ENCODE measurements at regions not wholly inside any gene's neighbourhood (a gene's known extent, or its start where the extent isn't known, plus 50 kb on each side); places are given as distances from the start of the nearest gene placed in this dataset.

DNA sequence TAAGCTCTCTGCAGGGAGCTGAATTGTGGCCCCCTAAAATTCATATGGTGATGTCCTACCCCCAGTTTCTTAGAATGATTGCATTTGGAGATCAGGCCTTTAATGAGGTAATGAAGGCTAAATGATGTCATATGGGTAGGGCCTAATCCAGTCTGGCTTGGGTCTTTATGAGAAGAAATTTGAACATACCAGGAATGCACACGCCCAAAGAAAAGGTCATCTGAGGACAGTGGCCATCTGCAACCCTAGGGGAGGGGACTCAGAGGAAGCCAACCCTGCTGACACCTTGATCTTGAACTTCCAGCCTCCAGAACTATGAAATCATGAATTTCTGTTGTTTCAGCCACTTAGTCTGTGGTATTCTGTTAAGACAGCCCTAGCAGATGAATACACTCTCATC is 426.7 kb downstream of the EPHA4 start:
- DNase-seq = no peak

DNA sequence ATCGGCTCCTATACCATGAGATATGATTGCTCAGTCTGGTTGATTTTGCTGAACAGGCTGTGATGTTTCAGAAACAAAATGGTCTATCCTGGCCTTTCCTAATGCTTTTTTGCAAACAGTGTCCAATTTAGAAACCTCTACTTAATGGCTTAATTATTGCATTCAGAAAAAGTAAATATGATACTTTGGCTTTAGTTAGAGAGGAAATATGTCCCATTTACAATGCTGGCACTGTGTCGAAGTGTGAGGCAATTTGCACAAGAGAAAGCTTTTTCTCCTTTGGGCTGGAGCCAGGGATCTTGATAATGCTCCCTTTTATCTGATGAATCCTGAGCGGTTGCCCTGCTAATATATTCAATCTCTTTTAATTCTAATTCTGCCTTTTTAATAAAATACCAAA is 418.9 kb downstream of the EPHA4 start:
- DNase-seq = no peak

DNA sequence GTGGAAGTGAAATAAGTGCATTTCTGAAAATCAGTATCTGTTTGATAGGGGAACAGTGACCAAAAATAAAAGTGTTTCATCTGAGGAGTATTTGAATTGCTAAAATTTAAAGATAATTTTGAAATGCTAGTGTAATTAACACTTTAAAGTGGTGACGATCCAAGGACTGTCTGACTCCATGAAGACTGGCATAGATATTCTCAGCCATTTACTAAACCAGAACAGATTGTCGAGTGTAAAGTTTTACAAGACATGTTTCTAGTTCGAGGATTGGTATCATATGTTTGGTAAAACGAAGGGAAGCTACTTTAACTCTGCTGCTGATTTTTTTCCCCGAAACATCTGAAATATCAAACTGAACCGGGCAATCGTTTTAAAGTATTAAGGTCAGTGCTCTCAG is 417.9 kb downstream of the EPHA4 start:
- DNase-seq = no peak

GRCh38 chr2:221156062-221156734 is 415.9 kb downstream of the EPHA4 start:
- no peak for DNase-seq

DNA sequence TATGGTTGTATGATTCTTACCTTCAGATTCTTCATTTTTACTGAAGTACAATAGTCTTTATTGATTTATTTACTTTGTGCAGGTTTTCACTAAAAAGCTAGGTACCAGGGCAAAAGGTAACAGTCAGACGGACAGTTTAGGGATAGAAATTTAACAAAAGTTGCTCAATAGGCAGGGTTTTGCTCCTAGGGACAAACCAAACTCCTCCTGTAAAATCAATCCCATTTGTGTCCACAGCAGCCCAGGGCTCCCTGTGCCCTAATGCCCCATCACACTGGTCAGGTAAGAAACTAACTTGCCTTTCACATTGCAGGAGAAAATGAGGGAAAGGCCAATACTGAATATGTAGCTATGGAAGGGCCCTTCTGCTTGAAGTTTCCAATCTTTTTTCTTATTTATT is 410.9 kb downstream of the EPHA4 start:
- DNase-seq = no peak

DNA sequence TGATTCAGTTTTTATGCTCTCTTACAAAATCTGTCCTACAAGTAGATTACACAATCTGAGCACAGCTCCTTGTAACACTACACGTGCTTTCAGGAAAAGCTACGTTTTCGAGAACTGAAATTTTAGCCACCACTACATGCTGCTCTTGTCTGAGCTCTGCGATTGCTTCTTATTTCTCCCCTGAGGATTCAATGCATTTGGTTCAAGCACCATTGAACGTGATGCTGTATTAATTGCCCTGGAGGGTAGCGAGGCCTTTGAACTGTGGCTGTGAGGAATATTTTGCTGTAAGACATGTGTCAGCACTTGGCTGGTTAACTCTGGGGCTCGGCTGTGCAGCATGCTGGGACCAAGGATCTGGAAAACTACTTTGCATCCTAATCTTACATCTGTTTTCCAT is 405.8 kb downstream of the EPHA4 start:
- no peak for DNase-seq

GRCh38 chr2:221167561-221167960 is 404.5 kb downstream of the EPHA4 start:
- DNase-seq = no peak

DNA sequence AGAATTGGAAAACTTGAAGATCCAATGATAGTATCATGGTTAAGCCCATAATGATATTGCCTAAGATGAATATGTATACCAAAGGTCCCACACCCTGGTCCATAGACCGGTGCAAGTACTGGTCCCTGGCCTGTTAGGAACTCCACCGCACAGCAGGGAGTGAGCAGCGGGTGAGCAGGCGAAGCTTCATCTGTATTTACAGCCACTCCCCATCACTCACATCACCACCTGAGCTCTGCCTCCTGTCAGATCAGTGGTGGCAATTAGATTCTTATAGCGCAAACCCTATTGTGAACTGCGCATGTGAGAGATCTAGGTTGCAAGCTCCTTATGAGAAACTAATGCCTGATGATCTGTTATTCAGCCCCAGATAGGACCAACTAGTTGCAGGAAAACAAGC is 402.4 kb downstream of the EPHA4 start:
- DNase-seq = no peak

- DNase-seq = no peak
Observed at GRCh38 chr2:221170548-221170947, 401.6 kb downstream of the EPHA4 start.

DNA sequence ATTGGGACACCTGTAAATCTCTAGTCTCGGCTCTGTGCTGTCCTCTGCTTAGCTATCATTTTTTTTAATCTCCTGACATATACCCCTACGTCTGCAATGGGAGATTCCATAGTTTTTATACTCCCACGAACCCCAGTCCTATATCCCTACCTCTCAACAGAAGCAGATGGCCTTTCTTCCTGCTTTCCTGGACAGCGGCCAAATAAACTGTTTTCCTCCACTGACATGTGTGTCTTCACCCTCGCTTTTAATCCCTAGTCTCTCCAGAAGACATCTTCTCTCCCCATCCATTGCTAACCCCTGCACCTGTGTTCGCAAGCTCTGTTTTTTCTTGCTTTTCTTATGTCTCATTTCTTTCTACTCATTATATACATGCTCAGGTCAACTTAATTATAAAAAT is 395.4 kb downstream of the EPHA4 start:
- DNase-seq = no peak

- no peak for DNase-seq
Observed at GRCh38 chr2:221178139-221178538, 394.0 kb downstream of the EPHA4 start.

DNA sequence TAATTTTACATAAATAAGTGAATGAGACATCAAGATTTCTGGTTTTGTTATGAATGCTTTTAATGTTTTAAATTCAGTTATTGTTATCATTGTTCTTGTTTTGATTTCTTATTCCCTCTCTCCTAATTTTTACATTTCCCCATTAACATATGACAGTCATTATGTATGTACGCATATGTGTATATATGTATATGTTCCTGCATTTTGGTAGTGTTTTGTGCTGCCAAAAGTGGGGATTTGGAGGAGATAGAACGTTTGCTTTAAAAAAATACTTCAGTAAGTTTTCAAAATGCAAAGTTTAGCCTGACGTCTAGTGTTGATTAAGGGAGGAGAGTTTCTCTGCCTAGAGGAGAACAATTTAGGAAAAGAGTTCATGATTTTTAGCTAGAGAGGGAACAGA is 385.2 kb downstream of the EPHA4 start:
- DNase-seq = no peak

- no peak for DNase-seq
Observed at GRCh38 chr2:221189431-221190067, 382.6 kb downstream of the EPHA4 start.

DNA sequence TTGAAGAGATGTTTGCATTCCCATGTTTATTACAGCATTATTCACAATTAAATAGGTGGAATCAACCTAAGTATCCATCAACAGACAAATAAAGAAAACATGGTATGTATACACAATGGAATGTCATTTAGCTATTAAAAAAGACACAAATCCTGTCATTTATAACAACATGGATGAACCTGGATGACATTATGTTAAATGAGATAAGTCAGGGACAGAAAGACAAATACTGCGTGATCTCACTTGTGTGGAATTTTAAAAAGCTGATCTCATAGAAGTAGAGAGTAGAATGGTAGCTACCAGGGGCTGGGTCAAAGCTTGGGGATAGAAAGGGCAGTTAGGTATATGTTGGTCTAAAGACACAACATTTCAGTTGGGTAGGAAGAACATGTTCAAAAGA is 376.3 kb downstream of the EPHA4 start:
- no peak for DNase-seq

DNA sequence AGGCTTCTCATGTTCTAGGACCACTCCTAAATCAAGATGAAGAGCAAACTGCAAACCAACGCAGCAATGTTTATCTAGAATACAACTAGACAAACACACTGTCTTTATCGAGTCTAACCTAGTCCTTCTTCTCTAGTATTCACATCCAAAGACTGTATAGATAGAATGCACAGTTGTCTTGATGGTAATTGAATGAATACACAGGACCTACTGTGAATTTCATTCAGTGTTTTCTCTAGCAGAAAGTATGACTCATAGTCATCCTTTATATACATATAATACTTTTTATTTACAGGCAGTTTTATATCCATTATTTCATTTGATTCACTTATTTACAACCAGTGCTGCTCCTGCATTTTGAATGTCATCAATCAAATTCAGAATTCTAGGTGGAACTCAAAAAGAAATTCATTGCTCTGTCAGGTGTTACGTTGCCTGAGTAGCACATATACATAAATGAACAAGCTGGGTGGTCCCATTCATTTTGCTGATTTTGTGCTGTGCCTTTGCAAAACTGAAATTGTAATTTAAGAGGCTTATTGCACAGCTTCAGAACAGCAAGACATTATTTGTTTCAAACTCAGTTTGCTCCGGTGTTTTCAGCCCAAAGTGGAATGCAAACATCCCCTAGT is 374.8 kb downstream of the EPHA4 start:
- DNase-seq = no peak

GRCh38 chr2:221198309-221198708 is 373.8 kb downstream of the EPHA4 start:
- no peak for DNase-seq

DNA sequence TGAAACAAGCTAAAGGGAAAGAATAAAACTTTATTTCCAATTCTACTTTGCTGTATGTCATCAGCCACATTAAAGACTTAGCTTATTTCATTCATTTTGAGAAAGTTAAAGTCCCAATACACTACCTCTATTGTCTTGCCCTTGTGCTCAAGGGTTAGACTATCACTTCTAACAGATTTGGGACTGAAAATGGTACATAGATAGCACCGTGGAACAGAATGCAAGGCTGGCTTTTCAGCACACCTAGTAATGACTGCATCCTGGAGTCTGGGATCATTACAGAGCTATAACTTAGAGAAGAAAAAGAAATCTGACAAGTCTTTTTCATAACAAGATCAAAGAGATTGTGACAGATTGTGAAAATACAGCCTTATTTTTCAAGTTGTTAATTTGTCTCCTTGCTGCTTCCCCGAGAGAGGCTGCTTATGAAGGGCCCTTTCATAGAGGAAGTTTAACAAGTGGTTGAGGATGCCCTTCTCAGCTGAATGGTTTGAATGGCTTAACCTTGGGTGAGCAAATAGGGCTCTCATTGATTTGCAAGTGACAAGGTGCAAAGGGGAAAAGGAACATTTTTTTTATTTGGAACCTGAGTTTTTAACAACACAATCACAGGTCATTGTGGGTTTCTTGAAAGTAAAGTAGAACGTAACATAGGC is 371.8 kb downstream of the EPHA4 start:
- no peak for DNase-seq

DNA sequence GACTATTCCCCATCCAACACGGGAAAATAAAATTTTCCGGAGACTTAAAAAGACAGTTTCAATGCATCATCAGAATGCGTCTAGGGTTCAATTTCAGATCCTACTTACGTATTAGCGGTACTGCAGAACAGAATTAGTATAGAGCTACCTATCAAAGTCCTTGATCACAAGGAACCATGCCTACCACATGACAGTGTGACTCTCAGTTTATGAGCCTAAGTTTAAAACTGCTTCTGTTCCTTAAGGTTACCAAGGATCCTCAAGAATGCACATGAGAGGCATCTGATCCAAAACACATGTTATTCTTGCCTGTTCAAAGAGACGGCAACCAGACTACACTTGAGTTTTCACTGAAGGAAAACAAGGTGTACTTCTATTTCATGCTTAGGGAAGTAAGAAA is 369.7 kb downstream of the EPHA4 start:
- DNase-seq = no peak

DNA sequence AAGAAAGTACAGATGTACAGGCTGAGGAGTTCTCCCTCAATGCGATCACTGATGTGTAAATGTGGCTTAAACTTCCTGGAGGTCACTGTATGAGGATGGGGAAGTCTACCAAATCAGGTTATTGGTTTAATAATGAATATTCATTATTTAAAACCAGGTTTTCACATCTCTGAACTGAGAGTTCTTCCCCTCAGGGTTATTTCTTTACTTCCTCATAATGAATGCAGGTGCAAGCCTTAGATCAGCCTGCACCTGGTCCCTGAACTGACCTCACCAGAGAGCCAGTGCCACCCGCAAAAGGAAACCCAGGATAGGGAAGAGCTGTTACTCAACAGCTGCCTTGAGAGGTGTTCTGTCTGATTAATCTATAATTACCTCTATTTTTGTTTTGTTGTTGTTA is 369.0 kb downstream of the EPHA4 start:
- DNase-seq = no peak

DNA sequence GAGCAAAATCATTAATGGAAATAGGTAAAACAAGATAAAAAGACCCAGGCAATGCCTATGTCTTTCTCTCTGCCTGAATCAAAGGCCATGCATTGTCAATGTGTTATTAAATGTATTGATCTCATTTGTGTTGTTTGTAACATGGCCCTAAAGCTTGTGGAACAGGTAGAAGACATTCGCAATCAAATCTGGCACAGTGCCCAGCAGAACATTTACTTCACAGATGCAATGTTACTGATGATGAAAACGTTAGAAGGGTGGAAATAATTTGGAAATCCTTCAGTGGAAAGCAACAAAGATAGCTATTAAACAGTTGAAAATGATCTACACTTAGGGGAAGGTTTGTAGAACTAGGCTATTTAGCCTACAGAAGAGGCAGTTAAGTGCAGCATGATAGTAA is 368.2 kb downstream of the EPHA4 start:
- no peak for DNase-seq

- DNase-seq = no peak
Observed at GRCh38 chr2:221204699-221205098, 367.4 kb downstream of the EPHA4 start.

GRCh38 chr2:221205103-221205673 is 366.9 kb downstream of the EPHA4 start:
- DNase-seq = no peak

DNA sequence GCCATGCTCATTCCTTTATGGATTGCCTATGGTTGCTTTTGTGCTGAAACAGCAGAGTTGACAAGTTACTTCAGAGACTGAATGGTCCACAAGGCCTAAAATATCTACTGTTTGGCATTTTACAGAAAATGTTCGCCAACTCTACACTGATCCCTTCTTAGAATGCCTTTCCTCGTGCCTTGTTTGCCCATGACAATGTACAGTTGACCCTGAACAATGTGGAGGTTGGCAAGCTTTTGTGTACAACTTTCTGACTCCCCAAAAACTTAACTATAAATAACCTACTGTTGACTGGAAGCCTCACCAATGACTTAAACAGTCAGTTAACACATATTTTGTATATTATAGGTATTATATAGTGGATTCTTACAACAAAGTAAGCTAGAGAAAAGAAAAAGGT is 361.4 kb downstream of the EPHA4 start:
- DNase-seq = no peak

DNA sequence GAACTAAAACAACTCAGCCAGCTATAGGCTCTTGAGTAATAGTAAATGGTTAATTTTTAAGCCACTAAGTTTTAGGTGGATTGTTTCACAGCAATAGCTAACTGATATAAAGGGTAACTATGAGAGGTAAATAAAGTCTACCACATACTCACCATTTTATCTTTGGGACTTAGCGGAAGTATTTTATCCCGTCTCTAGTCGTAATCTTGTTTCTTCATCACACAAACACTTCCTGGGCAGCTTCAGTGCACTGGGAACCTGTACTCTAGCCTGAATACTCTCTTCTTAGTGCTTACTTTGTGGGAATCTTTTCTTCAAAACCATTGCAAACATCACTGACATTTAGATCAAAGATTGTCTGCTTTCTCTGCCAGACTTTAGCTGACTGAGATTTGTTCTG is 360.5 kb downstream of the EPHA4 start:
- no peak for DNase-seq

Data from activated CD4-positive, alpha-beta T cell treated with anti-CD3 and anti-CD28 coated beads for 1 hour (primary cell).